OCI-LY3 (cell line): ENCODE measurements at regions not wholly inside any gene's neighbourhood (a gene's known extent, or its start where the extent isn't known, plus 50 kb on each side); places are given as distances from the start of the nearest gene placed in this dataset.

Source experiments
- H2AFZ ChIP-seq: fragments of 200-600, 300-600 bp; shearing (Covaris generic); 2 replicates; pipeline ENCODE4 v1.6.0; 2014; ENCODE audit warnings: antibody characterized with exemption, low read depth, low read length
- H3K27ac ChIP-seq: fragments of 200-600, 300-600 bp; sonication (generic); 2 replicates; pipeline ENCODE4 v1.5.1; 2014; ENCODE audit warnings: mild to moderate bottlenecking, low read length, moderate library complexity, mixed read lengths
- H3K27me3 ChIP-seq: fragments of 200-600, 300-600 bp; sonication (generic); 2 replicates; pipeline ENCODE4 v1.6.1; 2014; ENCODE audit warnings: low read depth, low read length, mixed read lengths
- H3K36me3 ChIP-seq: fragments of 200-600, 300-600 bp; sonication (generic); replicated peaks from 2 replicates; pipeline ENCODE3; 2014; ENCODE audit warnings: low read depth, low read length, mixed read lengths
- H3K4me1 ChIP-seq: fragments of 300-600, 200-600 bp; sonication (generic); 2 replicates; pipeline ENCODE4 v1.6.1; 2014; ENCODE audit warnings: low read length, mixed read lengths
- H3K4me2 ChIP-seq: fragments of 200-600, 300-600 bp; sonication (generic); 2 replicates; pipeline ENCODE4 v1.6.1; 2014; ENCODE audit warnings: low read length, mixed read lengths
- H3K4me3 ChIP-seq: fragments of 300-600, 200-600 bp; sonication (generic); 2 replicates; pipeline ENCODE4 v1.5.1; 2014; ENCODE audit warnings: antibody characterized with exemption, mild to moderate bottlenecking, low read length, moderate library complexity
- H3K79me2 ChIP-seq: fragments of 300-600, 200-600 bp; shearing (Covaris generic); 2 replicates; pipeline ENCODE4 v1.6.1; 2014; ENCODE audit warnings: mild to moderate bottlenecking, low read length, mixed read lengths
- H3K9ac ChIP-seq: fragments of 300-600, 200-600 bp; shearing (Covaris generic); 2 replicates; pipeline ENCODE4 v1.6.0; 2014; ENCODE audit warnings: mild to moderate bottlenecking, low read length, moderate library complexity
- H3K9me3 ChIP-seq: fragments of 200-600, 300-600 bp; shearing (Covaris generic); 2 replicates; pipeline ENCODE4 v1.6.1; 2014; ENCODE audit warnings: low read length, mixed read lengths; ENCODE audit not compliant: insufficient read depth
- H4K20me1 ChIP-seq: fragments of 200-600, 300-600 bp; sonication (generic); 2 replicates; pipeline ENCODE4 v1.6.1; 2016; ENCODE audit warnings: low read length, mixed read lengths; ENCODE audit not compliant: insufficient read depth
- EZH2phosphoT487 ChIP-seq: fragments of 200-600 bp; shearing (Covaris generic); IDR thresholded peaks from 2 replicates; pipeline ENCODE4 v1.6.1; 2018; ENCODE audit warnings: antibody characterized with exemption, mixed run types, low read depth
- TF ChIP-seq, protein P1 (sequence below): fragments of 200-600, 300-600 bp; sonication (generic); IDR thresholded peaks from 2 replicates; pipeline ENCODE4 v1.5.1; 2014; ENCODE audit warnings: antibody characterized with exemption, low read length, low read depth

- H3K4me3 ChIP-seq = no peak overlapping the region
- H3K36me3 ChIP-seq = no peaks in the 10 kb centered on the region
- H3K9me3 ChIP-seq = no peaks in the 10 kb centered on the region
- no peaks in the 10 kb centered on the region for H4K20me1 ChIP-seq
- H3K4me2 ChIP-seq = no peak overlapping the region
- H3K27me3 ChIP-seq = no peaks in the 10 kb centered on the region
- no peak overlapping the region for H3K9ac ChIP-seq
- TF ChIP-seq EZH2phosphoT487 = no peak
- TF ChIP-seq, protein P1, sequence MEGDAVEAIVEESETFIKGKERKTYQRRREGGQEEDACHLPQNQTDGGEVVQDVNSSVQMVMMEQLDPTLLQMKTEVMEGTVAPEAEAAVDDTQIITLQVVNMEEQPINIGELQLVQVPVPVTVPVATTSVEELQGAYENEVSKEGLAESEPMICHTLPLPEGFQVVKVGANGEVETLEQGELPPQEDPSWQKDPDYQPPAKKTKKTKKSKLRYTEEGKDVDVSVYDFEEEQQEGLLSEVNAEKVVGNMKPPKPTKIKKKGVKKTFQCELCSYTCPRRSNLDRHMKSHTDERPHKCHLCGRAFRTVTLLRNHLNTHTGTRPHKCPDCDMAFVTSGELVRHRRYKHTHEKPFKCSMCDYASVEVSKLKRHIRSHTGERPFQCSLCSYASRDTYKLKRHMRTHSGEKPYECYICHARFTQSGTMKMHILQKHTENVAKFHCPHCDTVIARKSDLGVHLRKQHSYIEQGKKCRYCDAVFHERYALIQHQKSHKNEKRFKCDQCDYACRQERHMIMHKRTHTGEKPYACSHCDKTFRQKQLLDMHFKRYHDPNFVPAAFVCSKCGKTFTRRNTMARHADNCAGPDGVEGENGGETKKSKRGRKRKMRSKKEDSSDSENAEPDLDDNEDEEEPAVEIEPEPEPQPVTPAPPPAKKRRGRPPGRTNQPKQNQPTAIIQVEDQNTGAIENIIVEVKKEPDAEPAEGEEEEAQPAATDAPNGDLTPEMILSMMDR = no peak
- H2AFZ ChIP-seq = peak overlapping the region; percentile 21; the same call in 1 of the 2 replicates
- H3K79me2 ChIP-seq = no peaks in the 10 kb centered on the region
- H3K4me1 ChIP-seq = no peaks in the 10 kb centered on the region
- H3K27ac ChIP-seq = no peak overlapping the region
Observed at GRCh38 chr1:73907051-73907450, 290.9 kb downstream of the LRRIQ3 start.

- no peak overlapping the region for H2AFZ ChIP-seq
- no peak overlapping the region for H3K4me2 ChIP-seq
- H3K79me2 ChIP-seq = no peaks in the 10 kb centered on the region
- no peaks in the 10 kb centered on the region for H4K20me1 ChIP-seq
- no peaks in the 10 kb centered on the region for H3K27me3 ChIP-seq
- no peak overlapping the region for H3K4me3 ChIP-seq
- no peak overlapping the region for H3K9ac ChIP-seq
- no peaks in the 10 kb centered on the region for H3K4me1 ChIP-seq
- no peaks in the 10 kb centered on the region for H3K9me3 ChIP-seq
- TF ChIP-seq, protein P1 = no peak
- TF ChIP-seq EZH2phosphoT487 = no peak
- no peak overlapping the region for H3K27ac ChIP-seq
- no peaks in the 10 kb centered on the region for H3K36me3 ChIP-seq
Observed at GRCh38 chr1:73903092-73903491, 294.9 kb downstream of the LRRIQ3 start.

DNA sequence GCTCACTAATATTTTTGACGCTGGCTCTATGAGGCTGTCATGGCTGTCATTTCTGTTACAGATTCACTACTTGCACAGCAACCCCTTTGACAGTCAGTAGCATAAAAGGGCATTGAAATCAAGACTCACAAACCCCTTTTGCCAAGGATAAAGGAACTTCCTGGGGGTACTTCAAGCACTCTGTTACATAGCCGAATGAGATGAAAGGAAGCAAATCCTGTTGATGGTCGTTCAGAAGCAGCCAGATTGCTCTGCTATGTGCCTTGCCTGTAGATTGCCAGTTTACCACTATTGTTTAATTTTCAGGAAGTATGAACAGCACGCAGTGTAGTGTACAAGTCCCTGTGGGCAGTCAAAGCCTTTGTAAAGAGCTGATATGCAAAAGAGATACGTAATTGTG, 296.2 kb downstream of the LRRIQ3 start:
- Histone ChIP-seq H3K9me3 (no peaks in the 10 kb centered on the region), H4K20me1 (no peaks in the 10 kb centered on the region), H2AFZ (no peak overlapping the region), H3K4me2 (no peak overlapping the region), H3K27me3 (no peaks in the 10 kb centered on the region), H3K79me2 (no peaks in the 10 kb centered on the region), H3K4me1 (no peaks in the 10 kb centered on the region), H3K4me3 (no peak overlapping the region), H3K9ac (no peak overlapping the region), H3K36me3 (no peaks in the 10 kb centered on the region), H3K27ac (no peak overlapping the region)
- no peak for TF ChIP-seq EZH2phosphoT487
- TF ChIP-seq, protein P1 = no peak

GRCh38 chr1:73899311-73899710, 298.7 kb downstream of the LRRIQ3 start:
- Histone ChIP-seq H3K27me3 (no peaks in the 10 kb centered on the region), H3K4me3 (no peak overlapping the region), H4K20me1 (no peaks in the 10 kb centered on the region), H3K9me3 (no peaks in the 10 kb centered on the region), H3K9ac (no peak overlapping the region), H2AFZ (no peak overlapping the region), H3K79me2 (no peaks in the 10 kb centered on the region), H3K4me2 (no peak overlapping the region), H3K4me1 (no peaks in the 10 kb centered on the region), H3K27ac (no peak overlapping the region), H3K36me3 (no peaks in the 10 kb centered on the region)
- TF ChIP-seq, protein P1 = no peak
- TF ChIP-seq EZH2phosphoT487 = no peak
